ENCODE measurements at regions not wholly inside any gene's neighbourhood (a gene's known extent, or its start where the extent isn't known, plus 50 kb on each side); places are given as distances from the start of the nearest gene placed in this dataset.

DNA sequence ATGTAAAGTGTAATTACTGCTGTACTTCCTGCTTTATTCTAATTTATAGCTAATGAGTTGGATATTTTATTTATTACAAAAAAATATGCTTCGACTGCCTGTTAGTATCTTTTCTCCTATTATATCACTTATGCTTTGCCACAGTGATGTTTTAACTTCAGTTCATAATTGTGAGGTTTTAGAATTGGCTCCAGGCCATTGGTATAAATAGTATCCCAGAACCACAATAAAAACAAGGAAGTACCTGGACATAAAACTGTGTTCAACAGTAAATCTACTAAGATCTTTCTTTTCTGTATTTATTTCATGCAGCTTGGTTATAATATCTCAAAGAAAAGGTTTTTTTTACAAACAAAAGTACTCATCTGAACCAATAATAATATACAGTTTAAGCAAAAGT, 354.3 kb upstream of the CDH9 start:
- H3K36me3 ChIP-seq (ENCODE audit: low read depth, missing control alignments): no peaks in the 10 kb centered on the region
- intact Hi-C loops (cut with DNase I; ENCODE audit: low total_unique reads): no loop called here
- 45 to 50% methylated on average over 1 of the region's 1 CpG for WGBS, 2 donors
- no peaks in the 10 kb centered on the region for H3K27me3 ChIP-seq
- H3K4me1 ChIP-seq: no peaks in the 10 kb centered on the region
- no peak for DNase-seq
- TF ChIP-seq, protein P1, sequence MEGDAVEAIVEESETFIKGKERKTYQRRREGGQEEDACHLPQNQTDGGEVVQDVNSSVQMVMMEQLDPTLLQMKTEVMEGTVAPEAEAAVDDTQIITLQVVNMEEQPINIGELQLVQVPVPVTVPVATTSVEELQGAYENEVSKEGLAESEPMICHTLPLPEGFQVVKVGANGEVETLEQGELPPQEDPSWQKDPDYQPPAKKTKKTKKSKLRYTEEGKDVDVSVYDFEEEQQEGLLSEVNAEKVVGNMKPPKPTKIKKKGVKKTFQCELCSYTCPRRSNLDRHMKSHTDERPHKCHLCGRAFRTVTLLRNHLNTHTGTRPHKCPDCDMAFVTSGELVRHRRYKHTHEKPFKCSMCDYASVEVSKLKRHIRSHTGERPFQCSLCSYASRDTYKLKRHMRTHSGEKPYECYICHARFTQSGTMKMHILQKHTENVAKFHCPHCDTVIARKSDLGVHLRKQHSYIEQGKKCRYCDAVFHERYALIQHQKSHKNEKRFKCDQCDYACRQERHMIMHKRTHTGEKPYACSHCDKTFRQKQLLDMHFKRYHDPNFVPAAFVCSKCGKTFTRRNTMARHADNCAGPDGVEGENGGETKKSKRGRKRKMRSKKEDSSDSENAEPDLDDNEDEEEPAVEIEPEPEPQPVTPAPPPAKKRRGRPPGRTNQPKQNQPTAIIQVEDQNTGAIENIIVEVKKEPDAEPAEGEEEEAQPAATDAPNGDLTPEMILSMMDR (IDR thresholded peaks at IDR 0.05): no peak
- no peak for TF ChIP-seq POLR2A (IDR thresholded peaks at IDR 0.05)
- no peaks in the 10 kb centered on the region for H3K9me3 ChIP-seq
- H3K27ac ChIP-seq: no peak overlapping the region
- H3K4me3 ChIP-seq: no peak overlapping the region

DNA sequence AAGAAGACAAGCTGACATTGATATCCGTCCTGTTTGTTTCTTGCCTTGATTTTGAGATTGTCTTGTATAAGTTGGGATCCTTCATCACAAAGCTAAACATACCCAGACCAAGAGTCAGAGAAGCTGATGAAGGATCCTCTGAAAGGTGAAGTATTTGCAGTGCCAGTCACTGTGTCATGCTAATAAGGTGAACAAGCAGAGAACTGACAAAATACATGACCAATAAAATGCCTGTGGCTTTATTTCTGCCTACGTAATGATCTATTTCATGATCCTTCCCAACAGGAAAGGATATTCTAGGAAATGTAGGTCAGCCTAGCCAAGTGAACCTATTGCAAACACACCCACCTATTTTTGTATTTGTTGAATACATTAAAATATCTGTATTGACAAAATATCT, 351.3 kb upstream of the CDH9 start:
- H3K4me3 ChIP-seq: no peak overlapping the region
- H3K36me3 ChIP-seq (ENCODE audit: low read depth, missing control alignments): no peaks in the 10 kb centered on the region
- intact Hi-C loops (cut with DNase I; ENCODE audit: low total_unique reads): no loop called here
- 83 to 88% methylated on average over 2 of the region's 2 CpGs for WGBS, 2 donors
- H3K9me3 ChIP-seq: no peaks in the 10 kb centered on the region
- H3K27ac ChIP-seq: no peak overlapping the region
- TF ChIP-seq, protein P1 (IDR thresholded peaks at IDR 0.05): no peak
- TF ChIP-seq POLR2A (IDR thresholded peaks at IDR 0.05): no peak
- H3K4me1 ChIP-seq: no peaks in the 10 kb centered on the region
- H3K27me3 ChIP-seq: no peaks in the 10 kb centered on the region
- DNase-seq: no peak

DNA sequence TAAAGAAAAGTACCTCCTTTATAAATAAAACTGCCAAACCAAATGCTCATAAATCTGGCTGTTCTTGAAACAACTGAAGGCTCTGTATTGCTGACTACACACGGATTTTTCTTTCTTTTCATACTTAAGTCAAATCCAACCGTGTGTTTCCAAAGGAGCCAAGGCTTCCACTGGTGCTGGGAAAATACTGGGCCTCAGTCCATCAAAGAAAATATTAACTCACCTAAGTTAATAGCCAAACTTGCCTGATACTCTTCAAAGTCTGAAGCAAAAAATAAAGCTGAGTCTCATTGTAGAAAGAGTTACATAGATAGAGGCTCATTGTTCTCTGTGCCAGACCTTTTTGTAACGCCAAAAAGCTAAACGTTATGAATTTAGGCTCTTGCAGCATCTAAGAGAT, 350.4 kb upstream of the CDH9 start:
- H3K27me3 ChIP-seq: no peaks in the 10 kb centered on the region
- H3K4me3 ChIP-seq: no peak overlapping the region
- no peak overlapping the region for H3K27ac ChIP-seq
- no peaks in the 10 kb centered on the region for H3K36me3 ChIP-seq (ENCODE audit: low read depth, missing control alignments)
- intact Hi-C loops (cut with DNase I; ENCODE audit: low total_unique reads): no loop called here
- DNase-seq: no peak
- no peak for TF ChIP-seq POLR2A (IDR thresholded peaks at IDR 0.05)
- TF ChIP-seq, protein P1 (IDR thresholded peaks at IDR 0.05): no peak
- H3K9me3 ChIP-seq: no peaks in the 10 kb centered on the region
- no peaks in the 10 kb centered on the region for H3K4me1 ChIP-seq
- 59 to 70% methylated on average over 4 of the region's 4 CpGs for WGBS, 2 donors

DNA sequence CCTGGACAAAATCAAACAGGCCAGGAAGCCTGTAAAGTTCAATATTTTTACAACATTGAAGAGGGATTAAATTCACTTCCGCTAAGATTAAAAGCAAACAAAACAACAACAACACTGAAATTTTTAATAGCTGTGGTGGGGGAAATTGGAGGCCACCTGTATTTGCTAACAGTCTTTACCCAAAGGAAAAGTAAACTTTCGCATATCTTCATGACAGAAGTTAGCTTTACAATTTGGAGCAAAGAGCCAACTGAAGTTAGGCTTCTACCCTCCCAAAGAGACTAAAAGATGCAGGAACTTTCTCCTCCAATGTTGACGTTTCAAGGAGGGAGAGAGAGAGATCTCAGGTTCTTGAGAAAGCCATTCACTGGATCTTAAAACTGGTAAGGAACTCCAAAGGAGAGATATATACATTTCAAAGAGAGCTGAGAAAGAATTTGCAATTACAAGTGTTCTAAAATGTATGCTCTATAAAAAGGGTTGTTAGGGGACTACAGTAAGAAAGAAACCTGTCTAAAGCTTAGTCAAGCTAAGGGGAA, 349.2 kb upstream of the CDH9 start:
- Histone ChIP-seq H3K9me3 (no peaks in the 10 kb centered on the region), H3K4me3 (no peak overlapping the region), H3K27ac (no peak overlapping the region), H3K36me3 (ENCODE audit: low read depth, missing control alignments) (no peaks in the 10 kb centered on the region), H3K27me3 (no peaks in the 10 kb centered on the region), H3K4me1 (no peaks in the 10 kb centered on the region)
- intact Hi-C loops (cut with DNase I; ENCODE audit: low total_unique reads): no loop called here
- DNase-seq: no peak
- TF ChIP-seq POLR2A (IDR thresholded peaks at IDR 0.05): no peak
- TF ChIP-seq, protein P1 (IDR thresholded peaks at IDR 0.05): no peak
- WGBS, 2 donors: 75 to 76% methylated on average over 3 of the region's 3 CpGs

DNA sequence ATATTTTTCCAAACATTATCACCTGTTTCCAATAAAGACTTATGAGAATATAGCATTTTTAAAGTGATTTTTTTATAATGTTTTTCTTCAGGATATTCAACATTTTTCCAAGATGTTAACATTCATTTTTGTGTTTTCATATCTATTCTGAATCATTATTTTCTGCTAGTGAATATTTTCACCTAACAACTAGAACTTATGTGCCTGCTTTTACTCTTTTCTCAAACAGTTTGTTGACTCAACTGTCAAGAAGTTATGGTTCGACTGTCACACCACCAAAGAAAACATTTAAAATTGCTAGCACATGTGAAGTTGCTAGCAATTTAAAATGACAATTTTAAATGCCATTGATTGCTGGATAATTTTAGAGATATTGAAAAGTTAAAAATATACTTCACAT, 343.3 kb upstream of the CDH9 start:
- H3K9me3 ChIP-seq: no peaks in the 10 kb centered on the region
- TF ChIP-seq, protein P1 (IDR thresholded peaks at IDR 0.05): no peak
- TF ChIP-seq POLR2A (IDR thresholded peaks at IDR 0.05): no peak
- H3K27me3 ChIP-seq: no peaks in the 10 kb centered on the region
- no peak overlapping the region for H3K27ac ChIP-seq
- no peaks in the 10 kb centered on the region for H3K36me3 ChIP-seq (ENCODE audit: low read depth, missing control alignments)
- no peak overlapping the region for H3K4me3 ChIP-seq
- 88% methylated on average over 1 of the region's 1 CpG for WGBS, 2 donors
- H3K4me1 ChIP-seq: no peaks in the 10 kb centered on the region
- DNase-seq: no peak
- intact Hi-C loops (cut with DNase I; ENCODE audit: low total_unique reads): no loop called here

All from testis (tissue), 2 donors.